Uterus (tissue), 3 donors: ENCODE measurements at regions not wholly inside any gene's neighbourhood (a gene's known extent, or its start where the extent isn't known, plus 50 kb on each side); places are given as distances from the start of the nearest gene placed in this dataset.

Experiments
- DNase-seq, 2 donors: peaks; one replicate each; pipeline ENCODE4 v3.0.0-alpha.2; 2019 to 2020
- H3K27ac ChIP-seq, 2 donors: fragments of 200-600 bp; sonication (generic); 1 replicate in 1 of 2; 2 replicates in 1 of 2; pipeline ENCODE4 v1.5.1; 2016 to 2018
- H3K27me3 ChIP-seq, 2 donors: fragments of 200-600 bp; sonication (generic); one replicate each; pipeline ENCODE4 v1.5.1; 2018 to 2019; ENCODE audit warnings: control low read depth in 1 of 2
- H3K36me3 ChIP-seq, 2 donors: fragments of 200-600 bp; sonication (generic); one replicate each; pipeline ENCODE4 v1.5.1; 2019; ENCODE audit warnings: control low read depth in 1 of 2
- H3K4me1 ChIP-seq, 2 donors: fragments of 200-600 bp; sonication (generic); one replicate each; pipeline ENCODE4 v1.5.1; 2018 to 2019; ENCODE audit warnings: control low read depth in 1 of 2
- H3K4me3 ChIP-seq, 2 donors: fragments of 200-600 bp; sonication (generic); 1 replicate in 1 of 2; 2 replicates in 1 of 2; pipeline ENCODE4 v1.5.1; 2018 to 2019; ENCODE audit warnings: mild to moderate bottlenecking in 1 of 2
- H3K9me3 ChIP-seq, 2 donors: fragments of 200-600 bp; sonication (generic); one replicate each; pipeline ENCODE4 v1.5.1; 2019; ENCODE audit warnings: control low read depth in 1 of 2
- POLR2A ChIP-seq, 2 donors: fragments of 450-650 bp; IDR thresholded peaks; one replicate each; pipeline ENCODE4 v1.6.1; 2016; ENCODE audit warnings: antibody characterized with exemption in 2 of 2, mild to moderate bottlenecking in 1 of 2, moderate library complexity in 1 of 2
- intact Hi-C: fragments of 100-400 bp; cut with DNase I; formaldehyde crosslinking; loops from one replicate; pipeline ENCODE4 v1.15.1; 2023; ENCODE audit warnings: low total_unique reads
- TF ChIP-seq, protein P1 (sequence below), 4 experiments: fragments of 200-600 bp in 2 of 4; fragments of 450-650 bp in 2 of 4; sonication (generic) in 2 of 4; IDR thresholded peaks; one replicate each; pipeline ENCODE4 v1.5.1; 2016 to 2019; ENCODE audit warnings: antibody characterized with exemption in 4 of 4, mild to moderate bottlenecking in 2 of 4, moderate library complexity in 1 of 4
- donor health status: DM: yes; HTN: yes; CAD: no.

DNA sequence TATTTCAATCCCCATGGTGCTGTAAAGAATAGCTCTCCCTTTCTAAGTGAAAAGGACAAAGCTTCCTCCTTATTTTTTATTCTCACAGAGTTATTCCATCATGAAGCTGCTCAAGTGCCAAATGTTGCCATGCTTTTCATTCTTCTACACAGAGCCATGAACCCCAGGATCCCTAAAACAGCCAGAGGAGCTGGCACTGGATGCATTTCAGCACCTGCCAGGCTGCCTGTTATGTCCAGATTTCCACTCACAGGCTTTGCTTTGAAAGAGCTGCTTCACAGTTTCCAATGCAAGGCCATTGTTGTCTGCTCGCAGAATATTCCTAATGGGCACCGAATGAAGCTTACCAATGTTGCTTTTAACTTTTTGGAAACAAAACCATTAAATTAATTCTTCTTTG, 256.2 kb upstream of the NPSR1 start:
- TF ChIP-seq POLR2A (IDR thresholded peaks at IDR 0.05): no peak
- TF ChIP-seq, protein P1, sequence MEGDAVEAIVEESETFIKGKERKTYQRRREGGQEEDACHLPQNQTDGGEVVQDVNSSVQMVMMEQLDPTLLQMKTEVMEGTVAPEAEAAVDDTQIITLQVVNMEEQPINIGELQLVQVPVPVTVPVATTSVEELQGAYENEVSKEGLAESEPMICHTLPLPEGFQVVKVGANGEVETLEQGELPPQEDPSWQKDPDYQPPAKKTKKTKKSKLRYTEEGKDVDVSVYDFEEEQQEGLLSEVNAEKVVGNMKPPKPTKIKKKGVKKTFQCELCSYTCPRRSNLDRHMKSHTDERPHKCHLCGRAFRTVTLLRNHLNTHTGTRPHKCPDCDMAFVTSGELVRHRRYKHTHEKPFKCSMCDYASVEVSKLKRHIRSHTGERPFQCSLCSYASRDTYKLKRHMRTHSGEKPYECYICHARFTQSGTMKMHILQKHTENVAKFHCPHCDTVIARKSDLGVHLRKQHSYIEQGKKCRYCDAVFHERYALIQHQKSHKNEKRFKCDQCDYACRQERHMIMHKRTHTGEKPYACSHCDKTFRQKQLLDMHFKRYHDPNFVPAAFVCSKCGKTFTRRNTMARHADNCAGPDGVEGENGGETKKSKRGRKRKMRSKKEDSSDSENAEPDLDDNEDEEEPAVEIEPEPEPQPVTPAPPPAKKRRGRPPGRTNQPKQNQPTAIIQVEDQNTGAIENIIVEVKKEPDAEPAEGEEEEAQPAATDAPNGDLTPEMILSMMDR (IDR thresholded peaks at IDR 0.05): no peak
- intact Hi-C loops: no loop called here
- no peak for DNase-seq
- H3K4me1 ChIP-seq: no peaks in the 10 kb centered on the region
- no peak overlapping the region for H3K4me3 ChIP-seq
- H3K27ac ChIP-seq: no peak overlapping the region
- H3K9me3 ChIP-seq: no peaks in the 10 kb centered on the region
- no peaks in the 10 kb centered on the region for H3K36me3 ChIP-seq
- H3K27me3 ChIP-seq: no peaks in the 10 kb centered on the region

DNA sequence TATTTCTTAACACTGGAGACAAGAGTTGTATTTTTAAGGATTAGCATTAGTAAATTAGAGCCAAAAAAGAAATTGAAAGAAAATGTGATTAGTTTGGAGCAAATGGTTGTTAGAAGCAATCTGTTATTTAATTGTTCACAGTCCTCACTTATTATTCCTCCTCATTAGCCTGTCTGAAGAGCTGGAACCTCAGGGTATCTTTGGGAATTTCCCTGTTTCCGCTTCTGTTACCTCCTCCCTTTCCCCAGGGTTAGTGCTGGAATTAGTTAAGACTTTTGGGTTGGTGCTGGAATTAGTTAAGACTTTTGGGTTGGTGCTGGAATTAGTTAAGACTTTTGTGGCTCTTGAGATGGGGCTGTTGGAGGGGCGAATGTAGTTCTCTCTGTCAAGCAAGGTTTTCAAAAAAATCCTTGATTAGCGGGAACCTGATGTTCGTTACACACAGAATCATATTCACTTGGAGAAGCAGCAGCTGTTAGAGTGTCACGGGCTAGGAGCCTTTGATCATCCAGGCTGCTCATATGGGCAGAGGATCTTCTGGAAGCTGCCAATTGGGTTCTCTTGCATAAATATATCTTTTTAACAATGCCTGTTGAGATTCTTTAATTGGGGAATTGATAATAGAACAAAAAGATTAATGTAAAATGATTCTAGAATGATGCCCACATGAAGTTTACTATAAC, 251.0 kb upstream of the NPSR1 start:
- no peaks in the 10 kb centered on the region for H3K27me3 ChIP-seq
- H3K4me1 ChIP-seq: no peaks in the 10 kb centered on the region
- no peaks in the 10 kb centered on the region for H3K9me3 ChIP-seq
- H3K27ac ChIP-seq: no peak overlapping the region
- TF ChIP-seq, protein P1 (IDR thresholded peaks at IDR 0.05): no peak
- no peak for TF ChIP-seq POLR2A (IDR thresholded peaks at IDR 0.05)
- intact Hi-C loops: no loop called here
- DNase-seq: no peak
- H3K4me3 ChIP-seq: no peak overlapping the region
- no peaks in the 10 kb centered on the region for H3K36me3 ChIP-seq

DNA sequence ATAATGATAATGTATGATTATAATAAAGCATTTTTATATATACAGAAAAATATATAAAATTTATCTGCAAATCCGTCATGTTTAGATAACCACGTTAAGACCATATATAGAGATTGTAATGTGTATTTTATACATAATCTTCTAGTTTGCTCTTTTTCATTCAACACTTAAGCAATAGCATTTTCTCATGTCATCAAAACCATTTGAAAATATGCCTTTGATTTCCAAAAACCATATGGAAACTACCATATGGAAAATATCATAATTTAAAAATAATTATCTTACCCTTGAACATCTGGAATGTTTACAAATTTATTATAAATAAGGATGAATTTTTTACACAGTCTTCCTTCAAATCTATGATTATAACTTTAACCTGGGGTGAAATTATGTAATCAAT, 250.4 kb upstream of the NPSR1 start:
- H3K9me3 ChIP-seq: no peaks in the 10 kb centered on the region
- no peaks in the 10 kb centered on the region for H3K4me1 ChIP-seq
- TF ChIP-seq, protein P1 (IDR thresholded peaks at IDR 0.05): no peak
- no peak for TF ChIP-seq POLR2A (IDR thresholded peaks at IDR 0.05)
- H3K27me3 ChIP-seq: no peaks in the 10 kb centered on the region
- H3K4me3 ChIP-seq: no peak overlapping the region
- intact Hi-C loops: no loop called here
- no peak overlapping the region for H3K27ac ChIP-seq
- no peak for DNase-seq
- H3K36me3 ChIP-seq: no peaks in the 10 kb centered on the region

DNA sequence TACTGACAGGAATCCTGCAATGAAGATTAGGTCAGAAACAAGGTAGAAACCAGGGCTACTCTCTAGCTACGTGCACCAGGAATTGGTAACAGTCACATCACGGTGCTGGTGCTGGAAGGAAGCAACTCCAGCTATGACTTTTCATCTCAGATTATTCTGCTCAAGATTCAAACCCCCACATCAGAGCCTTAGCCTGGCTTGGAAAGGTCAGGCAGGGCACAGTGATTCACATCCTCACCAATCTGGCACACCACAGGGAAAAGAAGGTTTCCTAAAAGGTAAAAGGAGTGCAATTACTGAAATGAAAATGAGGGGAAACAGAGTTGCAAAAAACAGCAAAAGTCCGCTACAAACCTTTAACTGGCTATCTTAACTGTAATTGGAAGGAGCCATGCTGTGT, 240.2 kb upstream of the NPSR1 start:
- intact Hi-C loops: no loop called here
- TF ChIP-seq POLR2A (IDR thresholded peaks at IDR 0.05): no peak
- TF ChIP-seq, protein P1 (IDR thresholded peaks at IDR 0.05): no peak
- no peaks in the 10 kb centered on the region for H3K4me1 ChIP-seq

DNA sequence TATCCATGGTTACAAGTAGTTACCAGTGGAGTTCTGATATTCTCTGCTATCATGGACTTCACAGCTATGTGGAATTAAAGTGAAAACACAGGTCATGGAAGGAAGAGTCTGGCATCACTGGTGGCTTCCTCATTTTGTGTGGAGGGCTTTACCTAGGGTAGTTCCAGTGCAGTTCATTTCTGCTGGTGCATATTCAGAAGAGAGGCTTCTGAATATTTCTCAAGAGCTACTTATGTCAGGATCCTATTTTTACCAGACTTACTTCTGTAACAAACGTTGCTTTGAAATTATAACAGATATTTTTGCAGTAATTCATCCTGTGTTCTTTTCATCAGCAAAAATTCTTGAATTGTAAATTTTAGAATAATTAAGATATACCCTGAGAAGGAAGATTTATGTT, 236.5 kb upstream of the NPSR1 start:
- Histone ChIP-seq H3K4me3 (no peak overlapping the region), H3K4me1 (no peaks in the 10 kb centered on the region), H3K27me3 (no peaks in the 10 kb centered on the region), H3K27ac (no peak overlapping the region), H3K9me3 (no peaks in the 10 kb centered on the region), H3K36me3 (no peaks in the 10 kb centered on the region)
- intact Hi-C loops: no loop called here
- no peak for TF ChIP-seq POLR2A (IDR thresholded peaks at IDR 0.05)
- TF ChIP-seq, protein P1 (IDR thresholded peaks at IDR 0.05): no peak
- DNase-seq: no peak

More for the DNA sequence above, 240.2 kb upstream of the NPSR1 start:
- no peaks in the 10 kb centered on the region for H3K9me3 ChIP-seq
- no peak for DNase-seq
- no peaks in the 10 kb centered on the region for H3K27me3 ChIP-seq
- H3K4me3 ChIP-seq: no peak overlapping the region
- no peak overlapping the region for H3K27ac ChIP-seq
- H3K36me3 ChIP-seq: no peaks in the 10 kb centered on the region
